Embryonic facial prominence (tissue), 1 donor: ENCODE measurements at regions not wholly inside any gene's neighbourhood (a gene's known extent, or its start where the extent isn't known, plus 50 kb on each side); places are given as distances from the start of the nearest gene placed in this dataset.

Source experiments
- DNase-seq: peaks from one replicate; pipeline ENCODE4 v3.0.0-alpha.2; 2016; ENCODE audit errors: extremely low spot score

- DNase-seq, result no peak
These were observed 75.7 kb upstream of the F3 start for GRCh38 chr1:94617134-94617805.

- DNase-seq, result no peak
These were observed 74.9 kb upstream of the F3 start for GRCh38 chr1:94616506-94616905.

- DNase-seq, result no peak
These were observed 73.4 kb upstream of the F3 start for GRCh38 chr1:94614996-94615395.

GRCh38 chr1:94614168-94614815 is 72.7 kb upstream of the F3 start:
- no peak for DNase-seq

- no peak for DNase-seq
These were observed 71.1 kb upstream of the F3 start for GRCh38 chr1:94612525-94613204.

GRCh38 chr1:94611681-94612475 is 70.3 kb upstream of the F3 start:
- DNase-seq, result no peak

- DNase-seq, result no peak
These were observed 68.1 kb upstream of the F3 start for GRCh38 chr1:94609619-94610018.

GRCh38 chr1:94608852-94609530 is 67.4 kb upstream of the F3 start:
- no peak for DNase-seq

GRCh38 chr1:94608142-94608851 is 66.7 kb upstream of the F3 start:
- no peak for DNase-seq

- DNase-seq, result no peak
These were observed 65.8 kb upstream of the F3 start for GRCh38 chr1:94607398-94607797.

GRCh38 chr1:94606471-94606870 is 64.9 kb upstream of the F3 start:
- no peak for DNase-seq

GRCh38 chr1:94603663-94604062 is 62.1 kb upstream of the F3 start:
- DNase-seq, result no peak

- no peak for DNase-seq
These were observed 61.5 kb upstream of the F3 start for GRCh38 chr1:94602802-94603625.

- no peak for DNase-seq
These were observed 60.8 kb upstream of the F3 start for GRCh38 chr1:94602316-94602715.

GRCh38 chr1:94600556-94600955 is 59.0 kb upstream of the F3 start:
- DNase-seq, result no peak

- no peak for DNase-seq
These were observed 57.7 kb upstream of the F3 start for GRCh38 chr1:94599095-94599813.

- no peak for DNase-seq
These were observed 56.1 kb upstream of the F3 start for GRCh38 chr1:94597701-94598100.

GRCh38 chr1:94596260-94596659 is 54.7 kb upstream of the F3 start:
- no peak for DNase-seq

GRCh38 chr1:94595658-94596057 is 54.1 kb upstream of the F3 start:
- DNase-seq, result no peak

- no peak for DNase-seq
These were observed 52.1 kb upstream of the F3 start for GRCh38 chr1:94593611-94594010.
